GM18520 (cell line): ENCODE measurements at regions not wholly inside any gene's neighbourhood (a gene's known extent, or its start where the extent isn't known, plus 50 kb on each side); places are given as distances from the start of the nearest gene placed in this dataset.
"Not testable (repeated sequence)": the region's sequence is repeated elsewhere in the genome, so short reads cannot be mapped to it uniquely, and the experiment has no call there.

Source experiments
- ATAC-seq: cut with Tn5 transposase; IDR thresholded peaks from one replicate; pipeline ENCODE4 v1.9.1; 2021; ENCODE audit not compliant: unreplicated experiment

DNA sequence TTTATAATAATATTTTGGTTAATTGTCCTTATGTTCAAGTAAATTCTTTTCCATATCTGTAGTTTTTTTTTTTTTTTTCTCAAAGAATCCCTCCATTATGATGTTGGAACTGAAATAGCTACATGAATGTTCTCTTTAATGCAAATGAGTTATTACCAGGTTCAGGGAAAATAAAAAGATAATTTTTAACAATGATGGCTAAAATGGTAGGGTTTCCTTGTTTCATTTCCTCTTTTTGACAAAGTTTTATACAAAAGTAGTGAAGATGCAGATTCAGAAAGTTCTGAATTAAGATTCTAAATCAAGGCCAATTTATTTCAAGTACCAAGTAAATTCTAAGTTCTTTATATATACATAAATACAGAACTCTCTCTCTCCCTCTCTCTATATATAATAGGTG lies 779.0 kb upstream of the INTU start:
- ATAC-seq = no peak

DNA sequence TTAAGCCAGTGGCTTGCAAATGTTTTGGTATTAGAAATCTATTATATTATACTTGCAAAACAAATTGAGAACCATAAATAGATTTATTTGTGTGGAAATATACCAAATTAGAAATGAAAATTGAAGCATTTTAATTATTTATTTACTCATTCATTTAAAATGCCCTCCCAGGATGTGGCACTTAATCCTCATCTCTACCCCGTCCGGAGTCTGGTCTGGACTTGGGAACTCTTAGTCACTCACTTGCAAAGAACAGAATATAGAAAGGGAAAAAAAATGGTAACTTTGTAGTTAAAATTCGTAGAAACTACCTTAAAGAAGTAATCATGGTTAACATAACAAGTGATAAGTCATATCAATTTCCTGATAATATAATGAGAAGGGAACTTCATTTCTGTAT lies 775.9 kb upstream of the INTU start:
- no peak for ATAC-seq

DNA sequence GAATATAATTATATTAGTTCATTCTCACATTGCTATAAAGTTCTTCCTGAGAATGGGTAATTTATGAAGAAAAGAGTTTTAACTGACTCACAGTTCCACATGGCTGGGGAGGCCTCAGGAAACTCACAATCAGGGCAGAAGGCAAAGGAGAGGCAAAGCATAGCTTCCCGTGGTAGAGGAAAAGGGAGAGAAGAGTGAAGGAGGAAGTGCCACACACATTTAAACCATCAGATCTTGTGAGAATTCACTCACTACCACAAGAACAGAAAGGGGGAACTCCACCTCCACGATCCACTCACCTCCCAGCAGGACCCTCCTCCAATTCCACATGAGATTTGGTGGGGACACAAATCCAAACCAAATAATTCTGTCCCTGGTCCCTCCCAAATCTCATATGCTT lies 773.4 kb upstream of the INTU start:
- no peak for ATAC-seq

DNA sequence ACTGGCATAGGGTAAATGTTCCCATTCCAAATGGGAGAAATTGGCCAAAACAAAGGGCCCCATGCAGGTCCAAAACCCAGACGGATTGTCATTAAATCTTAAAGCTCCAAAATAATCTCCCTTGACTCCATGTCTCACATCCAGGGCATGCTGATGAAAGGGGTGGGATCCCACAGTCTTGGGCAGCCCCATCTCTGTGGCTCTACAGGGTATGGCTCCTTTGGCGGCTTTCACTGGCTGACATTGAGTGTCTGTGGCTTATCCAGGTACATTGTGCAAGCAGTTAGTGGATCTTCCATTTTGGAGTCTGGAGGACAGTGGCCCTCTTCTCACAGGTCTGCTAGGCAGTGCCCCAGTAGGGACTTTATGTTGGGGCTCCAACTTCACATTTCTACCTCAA lies 772.9 kb upstream of the INTU start:
- no peak for ATAC-seq

DNA sequence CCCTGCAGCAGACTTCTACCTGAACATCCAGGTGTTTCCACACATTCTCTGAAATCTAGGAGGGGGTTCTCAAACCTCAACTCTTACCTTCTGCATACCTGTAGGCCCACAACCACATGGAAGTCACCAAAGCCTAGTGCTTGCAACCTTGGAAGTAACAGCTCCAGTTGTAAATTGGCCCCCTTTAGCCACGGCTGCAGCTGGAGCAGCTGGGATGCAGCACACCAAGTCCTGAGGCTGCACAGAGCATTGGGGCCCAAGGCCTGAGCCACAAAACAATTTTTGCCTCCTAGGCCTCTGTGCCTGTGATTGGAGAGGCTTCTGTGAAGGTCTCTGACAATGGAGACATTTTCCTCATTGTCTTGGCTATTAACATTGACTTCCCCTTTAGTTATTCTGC lies 772.4 kb upstream of the INTU start:
- ATAC-seq = no peak

DNA sequence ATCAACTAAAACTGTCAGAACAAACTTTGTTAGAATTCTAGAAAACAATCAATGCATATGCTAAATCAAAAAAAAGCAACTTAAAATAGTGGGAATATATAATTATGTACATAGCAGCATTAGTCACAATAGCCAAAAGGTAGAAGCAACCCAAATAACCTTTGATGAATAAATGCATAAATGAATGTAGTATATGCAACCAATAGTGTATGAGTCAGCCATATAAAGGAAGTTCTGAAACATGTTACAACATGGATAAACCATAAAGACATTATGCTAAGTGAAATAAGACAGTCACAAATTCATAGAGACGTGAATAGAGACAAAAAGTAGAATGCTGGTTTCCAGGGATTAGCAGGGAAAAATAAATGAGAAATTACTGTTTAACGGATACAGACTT lies 762.8 kb upstream of the INTU start:
- no peak for ATAC-seq

DNA sequence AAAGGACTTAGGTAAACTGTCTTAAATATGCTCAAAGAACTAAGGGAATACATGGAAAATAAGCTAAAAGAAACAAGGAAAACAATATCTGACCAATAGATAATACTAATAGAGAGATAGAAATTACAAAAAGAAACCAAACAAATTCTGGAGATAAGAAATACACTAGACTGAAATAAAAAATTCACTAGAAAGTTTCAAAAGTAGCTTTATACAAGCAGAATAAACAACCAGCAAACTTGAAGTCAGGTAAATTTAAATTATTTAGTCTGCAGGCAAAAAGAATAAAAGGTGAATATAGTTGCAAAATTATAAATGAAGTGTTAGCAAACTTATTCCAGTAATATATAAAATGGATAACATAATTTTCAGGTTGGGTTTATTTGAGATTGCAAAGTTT lies 760.9 kb upstream of the INTU start:
- no peak for ATAC-seq

DNA sequence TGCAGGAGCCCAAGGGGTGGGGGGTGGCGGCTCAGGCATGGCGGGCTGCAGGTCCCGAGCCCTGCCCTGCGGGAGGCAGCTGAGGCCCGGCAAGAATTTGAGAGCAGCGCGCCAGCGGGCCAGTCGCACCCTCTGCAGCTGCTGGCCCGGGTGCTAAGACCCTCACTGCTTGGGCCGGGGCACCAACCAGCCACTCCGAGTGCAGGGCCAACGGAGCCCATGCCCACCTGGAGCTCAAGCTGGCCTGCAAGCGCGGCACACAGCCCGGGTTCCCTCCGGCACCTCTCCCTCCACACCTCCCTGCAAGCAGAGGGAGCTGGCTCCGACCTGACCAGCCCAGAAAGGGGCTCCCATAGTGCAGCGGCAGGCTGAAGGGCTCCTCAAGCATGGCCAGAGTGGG lies 758.2 kb upstream of the INTU start:
- ATAC-seq = no peak

DNA sequence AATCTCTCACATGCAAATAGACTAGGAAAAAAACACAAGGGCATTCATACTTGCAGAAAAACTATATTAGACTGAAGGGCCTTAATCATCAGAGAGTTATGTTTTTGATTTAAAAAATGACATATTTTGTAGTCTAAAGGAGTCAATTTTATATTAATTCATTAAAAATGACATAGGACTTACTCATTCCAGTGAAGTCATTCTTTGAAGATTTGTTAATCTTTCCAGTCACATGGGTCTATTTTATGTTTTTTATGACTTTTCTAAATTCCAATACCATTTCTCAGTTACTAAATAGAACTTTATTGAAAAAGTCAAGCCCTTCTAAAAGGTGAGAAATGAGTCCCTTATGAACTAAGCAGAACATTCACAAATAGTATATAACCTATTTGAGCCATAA lies 743.8 kb upstream of the INTU start:
- no peak for ATAC-seq

DNA sequence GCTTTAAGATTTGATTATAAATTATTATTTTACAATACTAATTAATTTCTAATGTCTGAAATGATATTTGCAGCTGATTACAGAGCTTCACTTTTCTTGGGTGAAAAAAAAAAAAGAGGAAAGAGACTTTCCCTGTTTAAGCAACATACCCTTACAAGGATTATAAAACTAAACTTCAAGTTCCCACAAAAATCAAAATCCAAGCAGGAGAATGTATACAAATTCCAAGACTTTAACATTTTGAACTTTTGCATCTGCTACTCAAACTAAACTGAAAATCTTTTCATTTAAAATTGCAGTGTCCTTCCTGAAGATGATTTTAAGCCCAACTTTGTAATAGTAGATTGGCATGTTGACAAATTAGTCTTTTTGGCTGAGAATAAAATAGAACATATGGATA lies 742.4 kb upstream of the INTU start:
- ATAC-seq = no peak

DNA sequence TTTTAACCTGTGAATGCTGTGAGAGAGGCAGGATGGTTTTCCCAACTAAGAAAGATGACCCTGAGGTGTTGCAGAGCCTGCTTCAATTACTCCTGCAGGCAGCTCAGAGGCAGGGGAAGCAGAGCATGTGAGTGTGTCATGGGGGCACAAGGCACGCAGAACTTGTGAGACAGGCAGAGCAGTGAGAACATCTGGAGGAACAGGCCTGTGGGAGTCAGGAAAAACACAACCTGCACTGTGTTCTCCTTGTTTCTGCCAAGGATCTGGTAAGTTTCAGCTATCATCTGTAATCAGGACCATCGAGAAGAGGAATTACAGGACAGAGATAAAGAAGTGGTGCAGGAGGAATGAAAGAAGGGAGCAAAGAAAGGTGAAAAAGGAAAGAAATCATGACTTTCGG lies 741.8 kb upstream of the INTU start:
- ATAC-seq = no peak

DNA sequence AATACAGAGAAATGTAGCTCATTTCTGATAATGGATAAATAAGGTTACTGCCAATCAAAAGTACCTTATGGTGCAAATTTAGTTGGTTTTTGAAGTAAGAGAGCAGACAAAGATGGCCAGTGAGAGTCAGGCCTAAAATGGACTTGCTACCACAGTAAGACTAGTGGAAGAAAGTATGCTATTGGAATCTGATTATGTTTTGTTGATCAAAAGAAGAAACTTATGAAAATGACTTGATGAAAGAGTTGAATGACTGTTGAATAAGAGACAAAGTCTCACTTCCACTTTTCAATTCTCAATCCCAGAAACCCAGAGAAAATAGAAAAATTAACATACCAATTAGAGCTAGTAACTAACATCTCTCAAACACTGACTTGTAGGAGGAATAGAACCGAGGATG lies 737.8 kb upstream of the INTU start:
- ATAC-seq = no peak

DNA sequence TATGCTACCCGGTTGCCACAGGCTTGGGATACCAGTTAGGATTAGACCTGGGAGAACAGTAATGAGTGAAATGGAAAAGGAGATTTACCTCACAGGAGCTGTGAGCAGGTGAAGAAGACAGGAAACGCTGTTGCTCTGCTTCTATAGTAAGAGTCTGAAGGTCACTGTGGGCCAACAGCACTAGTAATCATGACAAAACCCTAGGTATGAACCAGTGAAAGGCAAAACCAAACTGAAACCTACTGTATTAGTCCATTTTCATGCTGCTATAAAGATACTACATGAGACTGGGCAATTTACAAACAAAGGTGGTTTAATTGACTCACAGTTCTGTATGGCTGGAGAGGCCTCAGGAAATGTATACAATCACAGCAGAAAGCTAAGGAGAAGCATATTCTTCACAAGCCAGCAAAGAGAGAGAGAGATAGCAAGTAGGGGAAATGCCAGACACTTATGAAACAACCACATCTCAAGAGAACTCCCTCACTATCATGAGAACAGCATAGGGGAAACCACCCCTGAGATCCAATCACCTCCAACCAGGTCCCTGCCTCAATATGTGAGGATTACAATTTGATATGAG lies 736.7 kb upstream of the INTU start:
- no peak for ATAC-seq

DNA sequence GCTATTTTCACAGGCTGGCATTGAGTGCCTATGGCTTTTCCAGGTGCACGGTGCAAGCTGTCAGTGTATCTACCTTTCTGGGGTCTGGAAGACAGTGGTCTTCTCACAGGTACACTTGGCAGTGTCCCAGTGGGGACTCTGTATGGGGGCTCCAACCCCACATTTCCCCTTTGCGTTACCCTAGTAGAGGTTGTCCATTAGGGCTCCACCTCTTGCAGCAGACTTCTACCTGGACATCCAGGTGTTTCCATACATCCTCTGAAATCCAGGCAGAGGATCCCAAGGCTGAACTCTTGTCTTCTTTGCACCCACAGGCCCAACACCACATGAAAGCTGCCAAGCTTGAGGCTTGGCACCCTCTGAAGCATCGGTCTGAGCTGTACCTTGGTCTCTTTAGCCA lies 735.7 kb upstream of the INTU start:
- no peak for ATAC-seq

DNA sequence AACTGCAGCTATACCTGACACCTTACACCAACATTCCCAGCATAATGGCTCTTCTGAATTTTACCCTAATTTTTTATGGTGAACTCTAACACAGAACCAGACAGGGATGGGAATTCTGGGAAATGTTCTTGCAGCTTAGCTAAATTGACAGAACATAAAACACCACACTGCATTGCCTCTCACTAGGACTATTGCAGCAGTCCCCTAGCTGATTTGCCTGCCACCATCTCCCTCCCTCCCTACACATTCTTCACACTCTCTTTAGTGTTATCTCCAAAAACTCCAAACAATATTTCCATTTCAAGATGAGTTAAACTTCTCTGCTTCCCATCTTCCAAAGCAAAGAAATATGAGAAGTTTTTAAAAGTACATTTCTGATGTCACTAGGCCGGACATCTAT lies 733.9 kb upstream of the INTU start:
- ATAC-seq = no peak

DNA sequence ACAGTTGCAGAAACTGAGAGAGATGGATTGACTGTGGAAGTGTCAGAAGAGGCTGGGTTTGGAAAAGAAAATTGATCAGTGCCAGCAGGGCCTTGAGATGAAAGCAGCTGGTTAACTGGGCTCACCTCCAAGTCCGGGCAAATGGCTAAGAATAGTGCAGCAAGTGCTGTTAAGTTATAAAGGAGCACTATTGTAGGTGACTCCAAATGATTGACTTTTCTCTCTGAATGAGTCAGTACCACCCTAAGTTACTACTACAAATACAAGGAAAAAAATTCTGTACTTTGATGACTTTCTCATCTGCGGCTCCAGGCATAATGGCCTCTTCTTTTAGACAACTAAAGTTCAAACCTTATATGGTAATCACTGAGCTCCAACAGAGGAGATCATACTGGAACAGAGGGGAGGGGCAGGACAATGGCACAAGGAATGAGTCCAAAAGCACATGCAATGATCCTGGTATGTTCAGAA lies 733.4 kb upstream of the INTU start:
- ATAC-seq = no peak

DNA sequence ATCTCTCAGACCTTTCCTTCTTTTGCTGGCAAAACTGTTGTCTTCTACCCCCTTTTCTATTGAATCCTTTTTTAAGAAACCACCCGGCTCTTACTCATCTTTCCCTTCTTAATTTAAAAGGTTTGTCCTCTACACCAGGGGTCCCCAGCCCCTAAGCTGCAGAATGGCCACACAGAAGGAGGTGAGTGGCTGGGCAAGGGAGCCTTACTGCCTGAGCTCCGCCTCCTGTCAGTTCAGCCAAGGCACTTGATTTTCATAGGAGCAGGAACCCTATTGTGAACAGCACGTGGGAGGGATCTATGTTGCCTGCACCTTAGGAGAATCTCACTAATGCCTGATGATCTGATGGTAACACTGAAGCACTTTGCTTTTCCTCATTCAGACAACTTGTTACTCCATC lies 726.3 kb upstream of the INTU start:
- no peak for ATAC-seq

DNA sequence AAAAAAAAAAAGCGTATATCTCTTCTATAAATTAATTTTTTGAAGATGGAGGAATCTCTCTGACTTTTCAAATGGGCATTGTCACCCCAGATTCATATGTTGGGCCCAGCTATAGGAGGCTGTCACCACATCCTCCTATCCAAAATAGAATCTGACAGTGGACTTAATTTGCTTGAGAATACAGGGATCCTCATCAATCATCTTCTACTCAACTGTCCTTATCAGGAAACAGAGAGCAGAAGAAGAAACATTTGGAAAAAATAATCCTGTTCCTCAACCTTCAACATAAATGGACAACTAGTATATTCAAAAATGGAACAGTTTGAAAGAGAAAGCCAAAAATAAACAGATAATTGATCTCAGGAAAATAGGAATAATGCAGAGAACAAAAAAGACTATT lies 725.4 kb upstream of the INTU start:
- ATAC-seq = no peak

DNA sequence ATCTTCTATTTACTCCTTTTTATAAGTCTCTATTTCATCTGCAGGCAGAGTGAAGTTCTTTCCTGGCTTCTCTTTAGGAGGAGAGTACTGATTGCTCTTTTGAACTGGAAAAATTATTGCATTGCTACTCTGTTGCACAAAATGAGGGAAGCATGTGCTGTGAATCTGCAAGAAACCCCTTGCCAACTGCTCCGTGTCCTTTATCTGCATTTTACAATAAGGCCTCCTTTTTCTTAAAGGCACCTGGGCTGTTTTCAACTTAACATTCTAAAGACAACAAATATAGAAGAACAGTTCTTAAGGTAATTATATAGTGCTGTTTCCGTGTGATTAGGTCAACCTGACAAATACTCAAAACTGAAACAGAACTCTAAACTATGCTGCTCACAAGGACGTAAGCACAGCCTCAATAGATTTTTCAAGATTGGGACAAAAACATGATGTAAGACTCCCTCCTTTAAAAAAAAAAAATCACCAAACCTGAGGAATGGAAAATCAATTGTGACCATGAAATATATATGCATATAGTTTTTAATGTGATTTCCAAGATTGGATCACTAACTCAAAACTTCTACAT lies 716.6 kb upstream of the INTU start:
- no peak for ATAC-seq

DNA sequence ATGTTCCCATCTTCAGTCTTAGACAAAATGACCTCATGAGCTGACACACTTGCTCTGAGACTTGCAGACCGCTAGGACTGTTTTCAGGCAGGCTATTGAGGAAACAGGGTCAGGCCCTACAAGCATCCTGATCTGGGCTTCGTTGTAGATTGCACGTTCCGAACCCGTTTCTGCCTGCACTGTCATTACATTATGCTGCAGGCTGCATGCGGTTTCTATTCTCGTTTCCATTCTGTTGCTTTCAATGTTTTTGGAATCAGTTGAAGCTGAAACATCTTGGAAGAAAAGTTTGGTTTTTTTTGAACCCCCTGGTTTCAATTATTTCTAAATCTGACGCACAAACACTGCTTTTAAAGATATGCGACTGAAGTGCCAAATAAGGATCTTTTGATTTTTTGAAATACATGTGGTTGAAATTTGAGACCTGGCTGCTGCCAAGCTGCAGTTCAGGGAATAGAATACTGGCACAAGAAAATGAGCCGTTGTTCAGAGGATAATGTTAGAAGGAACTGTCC lies 716.1 kb upstream of the INTU start:
- ATAC-seq = no peak

DNA sequence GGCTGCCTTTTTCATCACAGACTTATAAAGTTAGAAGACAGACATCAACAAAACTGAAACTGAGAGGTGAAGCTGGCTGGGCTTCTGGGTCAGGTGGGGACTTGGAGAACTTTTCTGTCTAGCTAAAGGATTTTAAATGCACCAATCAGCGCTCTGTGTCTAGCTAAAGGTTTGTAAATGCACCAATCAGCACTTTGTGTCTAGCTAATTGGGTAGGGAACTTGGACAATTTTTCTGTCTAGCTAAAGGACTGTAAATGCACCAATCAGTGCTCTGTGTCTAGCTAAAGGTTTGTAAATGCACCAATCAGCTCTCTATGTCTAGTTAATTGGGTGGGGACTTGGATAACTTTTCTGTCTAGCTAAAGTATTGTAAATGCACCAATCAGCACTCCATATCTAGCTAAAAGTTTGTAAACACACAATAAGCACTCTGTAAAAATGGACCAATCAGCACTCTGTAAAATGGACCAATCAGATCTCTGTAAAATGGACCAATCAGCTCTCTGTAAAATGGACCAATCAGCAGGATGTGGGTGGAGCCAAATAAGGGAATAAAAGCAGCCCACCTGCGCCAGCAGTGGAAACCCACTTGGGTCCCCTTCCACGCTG lies 710.3 kb upstream of the INTU start:
- ATAC-seq = not testable (repeated sequence)

DNA sequence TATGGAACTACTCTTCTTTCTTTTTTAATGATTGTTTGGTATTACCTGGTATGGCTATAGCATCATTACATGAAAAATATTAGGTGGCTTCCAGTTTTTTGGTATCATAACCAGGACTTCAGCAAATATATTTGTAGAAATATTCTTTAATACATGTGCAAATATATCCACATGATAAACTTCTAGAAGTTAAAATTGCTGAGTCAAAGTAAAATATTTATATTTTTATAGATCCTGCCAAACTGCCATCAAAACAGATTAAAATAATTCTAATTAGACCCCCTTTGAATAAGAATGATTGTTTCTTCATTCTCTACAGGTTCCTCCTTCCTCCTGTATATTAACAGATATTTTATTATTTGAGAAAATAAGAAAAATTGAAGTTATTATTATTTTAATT lies 708.5 kb upstream of the INTU start:
- no peak for ATAC-seq

DNA sequence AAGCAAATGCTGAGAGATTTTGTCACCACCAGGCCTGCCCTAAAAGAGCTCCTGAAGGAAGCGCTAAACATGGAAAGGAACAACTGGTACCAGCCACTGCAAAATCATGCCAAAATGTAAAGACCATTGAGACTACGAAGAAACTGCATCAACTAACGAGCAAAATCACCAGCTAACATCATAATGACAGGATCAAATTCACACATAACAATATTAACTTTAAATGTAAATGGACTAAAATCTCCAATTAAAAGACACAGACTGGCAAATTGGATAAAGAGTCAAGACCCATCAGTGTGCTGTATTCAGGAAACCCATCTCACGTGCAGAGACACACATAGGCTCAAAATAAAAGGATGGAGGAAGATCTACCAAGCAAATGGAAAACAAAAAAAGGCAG lies 702.7 kb upstream of the INTU start:
- not testable (repeated sequence) for ATAC-seq
